K562 (cell line): ENCODE measurements at regions not wholly inside any gene's neighbourhood (a gene's known extent, or its start where the extent isn't known, plus 50 kb on each side); places are given as distances from the start of the nearest gene placed in this dataset.
A peak's percentile ranks its signal among the peaks of the same experiment; 100 is the strongest.

Source experiments
- CEBPB ChIP-seq: fragments of 450-650 bp; IDR thresholded peaks from 2 replicates; pipeline ENCODE4 v1.6.1; 2016; ENCODE audit warnings: missing genetic modification characterization, missing compliant biosample characterization
- EWSR1 ChIP-seq: fragments of 450-650 bp; IDR thresholded peaks from 2 replicates; pipeline ENCODE4 v1.6.1; 2018; ENCODE audit warnings: borderline replicate concordance, mild to moderate bottlenecking, low read depth, moderate library complexity; ENCODE audit not compliant: partially characterized antibody
- GTF3C2 ChIP-seq: IDR thresholded peaks from 3 replicates; pipeline ENCODE4 v1.6.1; 2011; ENCODE audit warnings: borderline replicate concordance, mild to moderate bottlenecking, moderate library complexity; ENCODE audit not compliant: insufficient read length; ENCODE audit errors: extremely low read depth
- KDM4B ChIP-seq, 2 experiments: fragments of 450-650 bp in 1 of 2; sonication (generic) in 1 of 2; IDR thresholded peaks; 2 replicates each; pipeline ENCODE4 v1.6.1; 2016 to 2017; ENCODE audit warnings: borderline replicate concordance in 2 of 2, antibody characterized with exemption in 1 of 2, low read depth in 1 of 2, mild to moderate bottlenecking in 1 of 2
- NR2C1 ChIP-seq, 2 experiments: fragments of 450-650 bp; IDR thresholded peaks; 2 replicates each; pipeline ENCODE4 v1.6.1; 2017; ENCODE audit warnings: mild to moderate bottlenecking in 2 of 2, antibody characterized with exemption in 1 of 2, inconsistent platforms in 1 of 2, missing compliant biosample characterization in 1 of 2, missing genetic modification characterization in 1 of 2
- RBM34 ChIP-seq: fragments of 200-400 bp; formaldehyde crosslinking; IDR thresholded peaks from 2 replicates; pipeline ENCODE4 v1.6.1; 2018; ENCODE audit warnings: low read length, borderline replicate concordance; ENCODE audit not compliant: insufficient read depth
- RUNX1 ChIP-seq: sonication (generic); IDR thresholded peaks from 2 replicates; pipeline ENCODE4 v1.6.1; 2016; ENCODE audit warnings: antibody characterized with exemption, low read depth
- ZNF143 ChIP-seq: sonication (generic); formaldehyde crosslinking; IDR thresholded peaks from 2 replicates; pipeline ENCODE4 v1.9.0; 2022; ENCODE audit warnings: mild to moderate bottlenecking, missing genetic modification reagents
- ZNF644 ChIP-seq: fragments of 200-800 bp; sonication (Bioruptor generic); IDR thresholded peaks from 2 replicates; pipeline ENCODE4 v1.6.1; 2016; ENCODE audit warnings: low read depth, missing genetic modification characterization, missing compliant biosample characterization
- ZNF717 ChIP-seq: fragments of 250-450 bp; sonication (Bioruptor Pico); IDR thresholded peaks from 2 replicates; pipeline ENCODE4 v1.5.0; 2021
- TF ChIP-seq, protein P1 (sequence below): fragments of 450-650 bp; IDR thresholded peaks from one replicate; pipeline ENCODE4 v1.6.1; 2018; ENCODE audit warnings: mild to moderate bottlenecking, moderate library complexity; ENCODE audit not compliant: partially characterized antibody
- TF ChIP-seq, protein P2 (sequence below): fragments of 250-450 bp; sonication (Bioruptor Pico); IDR thresholded peaks from 2 replicates; pipeline ENCODE4 v1.5.0; 2020; ENCODE audit warnings: mild to moderate bottlenecking, borderline replicate concordance
- TF ChIP-seq, protein P3 (sequence below): sonication (generic); formaldehyde crosslinking; IDR thresholded peaks from 2 replicates; pipeline ENCODE4 v1.8.1; 2023; ENCODE audit warnings: missing genetic modification reagents, mild to moderate bottlenecking, borderline replicate concordance

DNA sequence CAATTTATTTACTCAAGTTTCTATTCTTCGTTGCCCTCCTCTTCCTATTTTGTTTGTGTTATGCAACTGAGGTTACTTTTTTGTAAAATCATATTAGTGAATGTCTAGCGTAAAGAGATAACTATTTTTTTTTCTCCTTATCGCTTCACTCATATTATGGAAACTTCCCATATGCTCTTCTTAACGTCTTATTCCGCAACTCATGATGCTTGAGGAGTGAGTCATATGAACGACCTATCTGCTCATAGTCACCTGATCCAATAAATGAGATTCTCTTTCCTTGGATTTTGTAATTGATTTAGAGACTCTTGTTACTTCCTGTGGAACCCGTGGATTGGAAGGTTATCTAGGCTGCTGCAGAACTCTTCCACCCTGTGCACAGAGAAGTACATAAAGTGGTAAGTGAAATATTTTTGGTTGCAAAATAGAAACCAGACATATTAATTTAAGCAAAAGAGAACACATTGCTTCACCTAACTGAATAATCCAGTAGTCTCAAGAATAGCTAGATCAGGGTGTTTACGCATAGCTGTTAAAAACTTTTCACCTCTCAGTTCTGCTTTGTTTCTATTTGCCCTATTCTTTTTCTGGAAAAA lies 719.3 kb upstream of the SGO1 start (continued):
- TF ChIP-seq ZNF644 (tag) = no peak
- TF ChIP-seq, protein P1, sequence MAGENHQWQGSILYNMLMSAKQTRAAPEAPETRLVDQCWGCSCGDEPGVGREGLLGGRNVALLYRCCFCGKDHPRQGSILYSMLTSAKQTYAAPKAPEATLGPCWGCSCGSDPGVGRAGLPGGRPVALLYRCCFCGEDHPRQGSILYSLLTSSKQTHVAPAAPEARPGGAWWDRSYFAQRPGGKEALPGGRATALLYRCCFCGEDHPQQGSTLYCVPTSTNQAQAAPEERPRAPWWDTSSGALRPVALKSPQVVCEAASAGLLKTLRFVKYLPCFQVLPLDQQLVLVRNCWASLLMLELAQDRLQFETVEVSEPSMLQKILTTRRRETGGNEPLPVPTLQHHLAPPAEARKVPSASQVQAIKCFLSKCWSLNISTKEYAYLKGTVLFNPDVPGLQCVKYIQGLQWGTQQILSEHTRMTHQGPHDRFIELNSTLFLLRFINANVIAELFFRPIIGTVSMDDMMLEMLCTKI = no peak
- TF ChIP-seq GTF3C2 = no peak
- TF ChIP-seq ZNF143 = no peak
- TF ChIP-seq, protein P2, sequence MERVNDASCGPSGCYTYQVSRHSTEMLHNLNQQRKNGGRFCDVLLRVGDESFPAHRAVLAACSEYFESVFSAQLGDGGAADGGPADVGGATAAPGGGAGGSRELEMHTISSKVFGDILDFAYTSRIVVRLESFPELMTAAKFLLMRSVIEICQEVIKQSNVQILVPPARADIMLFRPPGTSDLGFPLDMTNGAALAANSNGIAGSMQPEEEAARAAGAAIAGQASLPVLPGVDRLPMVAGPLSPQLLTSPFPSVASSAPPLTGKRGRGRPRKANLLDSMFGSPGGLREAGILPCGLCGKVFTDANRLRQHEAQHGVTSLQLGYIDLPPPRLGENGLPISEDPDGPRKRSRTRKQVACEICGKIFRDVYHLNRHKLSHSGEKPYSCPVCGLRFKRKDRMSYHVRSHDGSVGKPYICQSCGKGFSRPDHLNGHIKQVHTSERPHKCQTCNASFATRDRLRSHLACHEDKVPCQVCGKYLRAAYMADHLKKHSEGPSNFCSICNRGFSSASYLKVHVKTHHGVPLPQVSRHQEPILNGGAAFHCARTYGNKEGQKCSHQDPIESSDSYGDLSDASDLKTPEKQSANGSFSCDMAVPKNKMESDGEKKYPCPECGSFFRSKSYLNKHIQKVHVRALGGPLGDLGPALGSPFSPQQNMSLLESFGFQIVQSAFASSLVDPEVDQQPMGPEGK = no peak
- no peak for TF ChIP-seq ZNF717
- TF ChIP-seq NR2C1 (IDR thresholded peaks at IDR 0.05) = no peak
- no peak for TF ChIP-seq NR2C1 (tag; IDR thresholded peaks at IDR 0.05)
- TF ChIP-seq, protein P3, sequence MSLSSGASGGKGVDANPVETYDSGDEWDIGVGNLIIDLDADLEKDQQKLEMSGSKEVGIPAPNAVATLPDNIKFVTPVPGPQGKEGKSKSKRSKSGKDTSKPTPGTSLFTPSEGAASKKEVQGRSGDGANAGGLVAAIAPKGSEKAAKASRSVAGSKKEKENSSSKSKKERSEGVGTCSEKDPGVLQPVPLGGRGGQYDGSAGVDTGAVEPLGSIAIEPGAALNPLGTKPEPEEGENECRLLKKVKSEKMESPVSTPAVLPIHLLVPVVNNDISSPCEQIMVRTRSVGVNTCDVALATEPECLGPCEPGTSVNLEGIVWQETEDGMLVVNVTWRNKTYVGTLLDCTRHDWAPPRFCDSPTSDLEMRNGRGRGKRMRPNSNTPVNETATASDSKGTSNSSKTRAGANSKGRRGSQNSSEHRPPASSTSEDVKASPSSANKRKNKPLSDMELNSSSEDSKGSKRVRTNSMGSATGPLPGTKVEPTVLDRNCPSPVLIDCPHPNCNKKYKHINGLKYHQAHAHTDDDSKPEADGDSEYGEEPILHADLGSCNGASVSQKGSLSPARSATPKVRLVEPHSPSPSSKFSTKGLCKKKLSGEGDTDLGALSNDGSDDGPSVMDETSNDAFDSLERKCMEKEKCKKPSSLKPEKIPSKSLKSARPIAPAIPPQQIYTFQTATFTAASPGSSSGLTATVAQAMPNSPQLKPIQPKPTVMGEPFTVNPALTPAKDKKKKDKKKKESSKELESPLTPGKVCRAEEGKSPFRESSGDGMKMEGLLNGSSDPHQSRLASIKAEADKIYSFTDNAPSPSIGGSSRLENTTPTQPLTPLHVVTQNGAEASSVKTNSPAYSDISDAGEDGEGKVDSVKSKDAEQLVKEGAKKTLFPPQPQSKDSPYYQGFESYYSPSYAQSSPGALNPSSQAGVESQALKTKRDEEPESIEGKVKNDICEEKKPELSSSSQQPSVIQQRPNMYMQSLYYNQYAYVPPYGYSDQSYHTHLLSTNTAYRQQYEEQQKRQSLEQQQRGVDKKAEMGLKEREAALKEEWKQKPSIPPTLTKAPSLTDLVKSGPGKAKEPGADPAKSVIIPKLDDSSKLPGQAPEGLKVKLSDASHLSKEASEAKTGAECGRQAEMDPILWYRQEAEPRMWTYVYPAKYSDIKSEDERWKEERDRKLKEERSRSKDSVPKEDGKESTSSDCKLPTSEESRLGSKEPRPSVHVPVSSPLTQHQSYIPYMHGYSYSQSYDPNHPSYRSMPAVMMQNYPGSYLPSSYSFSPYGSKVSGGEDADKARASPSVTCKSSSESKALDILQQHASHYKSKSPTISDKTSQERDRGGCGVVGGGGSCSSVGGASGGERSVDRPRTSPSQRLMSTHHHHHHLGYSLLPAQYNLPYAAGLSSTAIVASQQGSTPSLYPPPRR (CRISPR knock-in tag) = no peak
- peak; percentile 86 for TF ChIP-seq CEBPB (tag)
- no peak for TF ChIP-seq RBM34
- no peak for TF ChIP-seq EWSR1
- no peak for TF ChIP-seq KDM4B (IDR thresholded peaks at IDR 0.05; ENCODE audit: borderline replicate concordance in 2 of 2, low read depth in 1 of 2)
- TF ChIP-seq RUNX1 = no peak
